Sciatic nerve (tissue), 2 donors: ENCODE measurements at regions not wholly inside any gene's neighbourhood (a gene's known extent, or its start where the extent isn't known, plus 50 kb on each side); places are given as distances from the start of the nearest gene placed in this dataset.
"Not testable (repeated sequence)": the region's sequence is repeated elsewhere in the genome, so short reads cannot be mapped to it uniquely, and the experiment has no call there.

ENCODE experiments used
- ATAC-seq: fragments of 200-7000 bp; cut with Tn5 transposase; one replicate; pipeline ENCODE4 v1.9.1; 2020; ENCODE audit warnings: mild to moderate bottlenecking, moderate library complexity
- DNase-seq: peaks from one replicate; pipeline ENCODE4 v3.0.0-alpha.2; 2020; ENCODE audit warnings: low spot score
- intact Hi-C: fragments of 100-400 bp; cut with DNase I; formaldehyde crosslinking; loops from one replicate; pipeline ENCODE4 v1.14.2; 2022
- donor health status: DM: no; HTN: no; CAD: no.
- donor health status: DM: no; HTN: no; CAD: no.

GRCh38 chr2:34789169-34789568 is 1190.1 kb upstream of the FAM98A start:
- intact Hi-C loops, result no loop called here
- DNase-seq (no peak), ATAC-seq (no peak)

- ATAC-seq (no peak), DNase-seq (no peak)
- intact Hi-C loops, result no loop called here
Observed at GRCh38 chr2:34787341-34787740, 1188.2 kb upstream of the FAM98A start.

GRCh38 chr2:34785206-34785785 is 1186.2 kb upstream of the FAM98A start:
- intact Hi-C loops, result no loop called here
- ATAC-seq (no peak), DNase-seq (no peak)

DNA sequence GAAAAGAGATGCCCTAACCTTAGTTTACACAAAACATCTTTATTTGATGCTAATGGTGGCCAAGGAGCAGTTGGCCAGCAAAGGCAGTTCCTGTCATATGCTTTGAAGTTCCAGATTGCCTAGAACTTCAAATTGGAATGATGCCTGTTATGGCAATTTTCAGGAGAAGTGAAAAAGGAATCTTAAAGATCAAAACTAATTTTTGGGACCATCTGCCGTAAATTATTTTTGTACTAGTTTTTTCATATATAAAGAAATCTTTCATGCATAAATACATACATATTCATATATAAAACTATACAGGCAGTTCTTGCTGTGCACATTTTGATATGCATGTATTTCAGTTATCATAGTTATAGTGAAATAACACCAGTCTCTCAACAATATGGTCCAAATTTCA is 1185.6 kb upstream of the FAM98A start:
- intact Hi-C loops, result no loop called here
- no peak for ATAC-seq
- no peak for DNase-seq

DNA sequence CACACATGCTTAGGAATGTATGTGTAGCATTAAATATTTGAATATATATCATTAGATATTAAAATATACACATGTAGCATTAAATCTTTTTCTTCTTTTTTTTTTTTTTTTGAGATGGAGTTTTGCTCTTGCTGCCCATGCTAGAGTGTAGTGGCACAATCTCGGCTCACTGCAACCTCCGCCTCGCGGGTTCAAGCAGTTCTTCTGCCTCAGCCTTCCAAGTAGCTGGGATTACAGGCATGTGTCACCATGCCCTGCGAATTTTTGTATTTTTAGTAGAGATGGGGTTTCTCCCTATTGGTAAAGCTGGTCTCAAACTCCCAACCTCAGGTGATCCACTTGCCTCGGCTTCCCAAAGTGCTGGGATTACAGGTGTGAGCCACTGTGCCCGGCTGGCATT is 1151.6 kb upstream of the FAM98A start:
- DNase-seq, ATAC-seq, intact Hi-C loops: not testable (repeated sequence)

DNA sequence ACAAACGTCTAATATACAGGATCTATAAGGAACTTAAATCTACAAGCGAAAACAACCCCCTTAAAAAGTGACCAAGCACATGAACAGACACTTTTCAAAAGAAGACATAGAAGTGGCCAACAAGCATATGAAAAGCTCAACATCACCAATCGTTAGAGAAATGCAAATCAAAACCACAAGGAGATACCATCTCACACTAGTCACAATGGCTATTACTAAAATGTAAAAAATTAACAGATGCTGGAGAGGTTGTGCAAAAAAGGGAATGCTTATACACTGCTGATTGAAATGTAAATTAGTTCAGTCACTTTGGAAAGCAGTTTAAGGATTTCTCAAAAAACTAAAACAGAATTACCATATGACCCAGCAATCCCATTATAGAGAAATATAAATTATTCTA is 1148.5 kb upstream of the FAM98A start:
- intact Hi-C loops, result no loop called here
- no peak for ATAC-seq

GRCh38 chr2:34738691-34739090 is 1139.6 kb upstream of the FAM98A start:
- no peak for DNase-seq
- intact Hi-C loops, result no loop called here
- no peak for ATAC-seq

More for the DNA sequence above, 1148.5 kb upstream of the FAM98A start:
- no peak for DNase-seq

GRCh38 chr2:34737146-34737545 is 1138.0 kb upstream of the FAM98A start:
- intact Hi-C loops, result no loop called here
- ATAC-seq (no peak), DNase-seq (no peak)

GRCh38 chr2:34736482-34736881 is 1137.4 kb upstream of the FAM98A start:
- DNase-seq (no peak), ATAC-seq (no peak)
- intact Hi-C loops, result no loop called here

DNA sequence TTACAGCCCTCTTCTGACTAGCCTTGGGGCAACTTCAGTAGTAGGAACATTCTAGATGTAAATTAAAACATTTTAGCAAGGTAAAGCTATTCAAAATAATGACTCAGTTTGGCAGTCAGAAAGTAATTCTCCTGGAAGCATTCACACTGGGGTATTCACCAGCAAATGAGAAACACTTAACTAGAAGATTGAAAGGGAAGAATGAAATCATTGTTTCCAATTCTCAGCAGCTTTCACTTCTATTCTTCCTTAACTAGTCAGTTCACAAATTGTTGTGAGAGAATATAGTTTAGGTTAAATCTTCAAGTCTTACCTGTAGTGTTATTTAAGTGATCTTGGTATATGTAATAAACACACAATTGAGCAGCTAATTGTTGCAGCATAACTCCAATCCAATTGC is 1135.6 kb upstream of the FAM98A start:
- ATAC-seq (no peak), DNase-seq (no peak)
- intact Hi-C loops, result no loop called here

- no peak for DNase-seq
- ATAC-seq, result no peak
- intact Hi-C loops, result no loop called here
Observed at GRCh38 chr2:34734042-34734441, 1134.9 kb upstream of the FAM98A start.

- no peak for ATAC-seq
- intact Hi-C loops, result no loop called here
- no peak for DNase-seq
Observed at GRCh38 chr2:34731292-34731691, 1132.2 kb upstream of the FAM98A start.

DNA sequence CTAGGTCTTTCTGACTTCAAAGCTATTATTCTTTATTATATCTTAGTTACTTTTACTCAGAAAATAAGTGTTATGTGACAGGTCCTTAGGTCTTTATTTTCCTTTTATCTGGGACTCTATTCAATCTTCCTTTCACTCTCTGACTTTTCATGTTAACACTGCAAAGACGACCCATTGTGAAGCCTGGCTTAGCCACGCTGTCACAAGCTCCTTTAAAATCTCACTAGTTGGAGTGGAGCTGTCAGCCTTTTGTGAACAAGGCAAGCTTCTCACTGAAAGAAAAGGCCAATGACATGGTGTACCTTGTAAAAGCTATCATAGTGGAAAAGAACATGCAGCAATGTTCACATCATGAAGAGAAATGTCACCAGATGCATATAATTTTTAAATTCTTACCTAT is 1130.7 kb upstream of the FAM98A start:
- intact Hi-C loops, result no loop called here
- DNase-seq (no peak), ATAC-seq (no peak)

- ATAC-seq, result no peak
- DNase-seq, result no peak
- intact Hi-C loops, result no loop called here
Observed at GRCh38 chr2:34724107-34724506, 1125.0 kb upstream of the FAM98A start.

DNA sequence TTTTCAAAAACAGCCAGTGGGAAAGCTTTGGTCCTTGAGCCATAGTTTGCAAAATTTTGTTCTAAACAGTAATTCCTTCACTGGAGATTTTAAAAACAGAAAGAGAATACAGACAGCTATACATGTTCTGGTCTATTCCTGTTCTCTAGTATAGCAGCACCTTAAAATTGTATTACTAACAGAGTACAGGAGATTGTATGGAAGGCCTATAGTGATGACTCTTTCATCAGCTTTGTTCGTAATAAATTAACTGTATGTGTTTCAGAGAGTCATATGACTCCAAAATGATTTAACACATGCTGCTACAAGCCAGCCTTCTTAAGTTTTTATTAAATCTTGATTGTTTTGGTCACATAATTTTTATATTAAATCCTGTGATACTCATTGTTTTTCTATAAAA is 1124.6 kb upstream of the FAM98A start:
- DNase-seq, result no peak
- intact Hi-C loops, result no loop called here
- ATAC-seq, result no peak

DNA sequence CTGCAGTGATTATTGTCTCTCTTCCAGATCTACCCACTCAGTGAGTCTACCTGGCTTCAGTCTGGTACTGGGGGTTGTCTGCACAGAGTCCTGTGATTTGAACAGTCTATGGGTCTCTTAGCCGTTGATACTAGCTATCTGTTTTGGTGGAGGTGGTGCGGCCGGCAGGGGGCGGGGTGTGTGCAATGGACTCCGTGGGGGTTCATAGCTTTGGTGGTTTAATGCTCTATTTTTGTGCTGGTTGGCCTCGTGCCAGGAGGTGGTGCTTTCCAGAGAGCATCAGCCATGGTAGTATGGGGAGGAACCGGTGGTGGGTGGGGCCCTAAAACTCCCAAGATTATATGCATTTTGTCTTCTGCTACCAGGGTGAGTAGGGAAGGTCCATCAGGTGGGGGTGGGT is 1120.1 kb upstream of the FAM98A start:
- DNase-seq, result no peak
- no peak for ATAC-seq
- intact Hi-C loops, result no loop called here

- no peak for ATAC-seq
- intact Hi-C loops, result no loop called here
- no peak for DNase-seq
Observed at GRCh38 chr2:34705551-34706247, 1106.6 kb upstream of the FAM98A start.

- DNase-seq, result no peak
- no peak for ATAC-seq
- intact Hi-C loops, result no loop called here
Observed at GRCh38 chr2:34703292-34703691, 1104.2 kb upstream of the FAM98A start.

- intact Hi-C loops, ATAC-seq, DNase-seq: not testable (repeated sequence)
Observed at GRCh38 chr2:34702391-34702790, 1103.3 kb upstream of the FAM98A start.

DNA sequence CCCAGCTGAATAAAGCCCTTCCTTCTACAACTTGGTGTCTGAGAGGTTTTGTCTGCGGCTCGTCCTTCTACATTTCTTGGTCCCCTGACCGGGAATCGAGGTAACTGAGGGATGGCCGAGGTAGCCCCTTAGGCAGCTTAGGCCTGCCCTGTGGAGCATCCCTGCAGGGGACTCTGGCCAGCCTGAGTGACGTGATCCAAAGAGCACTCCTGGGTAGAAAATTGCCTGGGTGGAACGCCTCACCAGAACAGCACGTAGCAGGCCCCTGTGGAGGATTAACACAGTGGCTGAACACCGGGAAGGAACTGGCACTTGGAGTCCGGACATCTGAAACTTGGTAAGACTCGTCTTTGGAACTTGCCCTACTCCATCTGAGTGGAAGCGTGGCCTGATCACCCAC is 1078.5 kb upstream of the FAM98A start:
- DNase-seq, ATAC-seq, intact Hi-C loops: not testable (repeated sequence)

GRCh38 chr2:34677119-34677531 is 1078.0 kb upstream of the FAM98A start:
- intact Hi-C loops, DNase-seq, ATAC-seq: not testable (repeated sequence)
